ENCODE measurements at regions not wholly inside any gene's neighbourhood (a gene's known extent, or its start where the extent isn't known, plus 50 kb on each side); places are given as distances from the start of the nearest gene placed in this dataset.

- TF ChIP-seq POLR2A (IDR thresholded peaks at IDR 0.05) (no peak), CTCF (IDR thresholded peaks at IDR 0.05) (no peak)
These were observed 145.8 kb upstream of the ZNF648 start for GRCh38 chr1:182207300-182207699.
